Hepatocyte (in vitro differentiated cells): ENCODE measurements at regions not wholly inside any gene's neighbourhood (a gene's known extent, or its start where the extent isn't known, plus 50 kb on each side); places are given as distances from the start of the nearest gene placed in this dataset.

Experiments
- DNase-seq: peaks from one replicate; pipeline ENCODE4 v3.0.0-alpha.2; 2016; ENCODE audit warnings: low spot score
- H2AFZ ChIP-seq: fragments of 200-600 bp; sonication (generic); 2 replicates; pipeline ENCODE4 v1.6.0; 2016; ENCODE audit warnings: antibody characterized with exemption, mild to moderate bottlenecking
- H3K27ac ChIP-seq: fragments of 200-600 bp; sonication (generic); 2 replicates; pipeline ENCODE4 v1.5.1; 2016; ENCODE audit warnings: mild to moderate bottlenecking
- H3K27me3 ChIP-seq: fragments of 200-600 bp; sonication (generic); 2 replicates; pipeline ENCODE4 v1.6.1; 2016
- H3K36me3 ChIP-seq: fragments of 200-600 bp; sonication (generic); replicated peaks from 2 replicates; pipeline ENCODE4 v1.5.1; 2016; ENCODE audit warnings: low read depth; ENCODE audit not compliant: insufficient read depth
- H3K4me1 ChIP-seq: fragments of 200-600 bp; sonication (generic); 2 replicates; pipeline ENCODE4 v1.5.1; 2016; ENCODE audit warnings: mild to moderate bottlenecking, moderate library complexity; ENCODE audit not compliant: insufficient read depth
- H3K4me2 ChIP-seq: fragments of 200-600 bp; sonication (generic); 2 replicates; pipeline ENCODE4 v1.6.0; 2016
- H3K4me3 ChIP-seq: fragments of 200-600 bp; sonication (generic); 2 replicates; pipeline ENCODE4 v1.5.1; 2016; ENCODE audit warnings: mild to moderate bottlenecking
- H3K79me2 ChIP-seq: fragments of 200-600 bp; sonication (generic); 2 replicates; pipeline ENCODE4 v1.6.0; 2017; ENCODE audit warnings: mild to moderate bottlenecking
- H3K9me2 ChIP-seq: fragments of 200-600 bp; sonication (generic); replicated peaks from 2 replicates; pipeline ENCODE4 v1.6.0; 2017; ENCODE audit warnings: mild to moderate bottlenecking; ENCODE audit not compliant: insufficient read depth
- H3K9me3 ChIP-seq: fragments of 200-600 bp; sonication (generic); 2 replicates; pipeline ENCODE4 v1.5.1; 2016; ENCODE audit warnings: low read depth, mild to moderate bottlenecking
- H4K20me1 ChIP-seq: fragments of 200-600 bp; sonication (generic); 2 replicates; pipeline ENCODE4 v1.6.0; 2016; ENCODE audit warnings: mild to moderate bottlenecking; ENCODE audit not compliant: insufficient read depth, poor library complexity, severe bottlenecking
- CTCF ChIP-seq: fragments of 200-600 bp; sonication (generic); IDR thresholded peaks from 2 replicates; pipeline ENCODE4 v1.5.1; 2016; ENCODE audit warnings: antibody characterized with exemption, mild to moderate bottlenecking; ENCODE audit not compliant: poor library complexity
- EZH2 ChIP-seq: fragments of 200-600 bp; sonication (generic); IDR thresholded peaks from 2 replicates; pipeline ENCODE4 v1.6.1; 2016; ENCODE audit warnings: antibody characterized with exemption, mild to moderate bottlenecking, borderline replicate concordance
- EZH2phosphoT487 ChIP-seq: fragments of 200-600 bp; sonication (generic); IDR thresholded peaks from one replicate; pipeline ENCODE4 v1.6.1; 2018; ENCODE audit warnings: antibody characterized with exemption, mild to moderate bottlenecking, low read depth, moderate library complexity; ENCODE audit not compliant: unreplicated experiment, severe bottlenecking
- WGBS: methylation state at CpG from one replicate; pipeline ENCODE4 v1.1.6; 2016; ENCODE audit warnings: low lambda C conversion rate; ENCODE audit errors: missing lambda C conversion rate; 5-methylcytosine and 5-hydroxymethylcytosine counted together

GRCh38 chr7:35371221-35371620 is 117.3 kb upstream of the TBX20 start:
- H2AFZ ChIP-seq, result no peak overlapping the region
- no peak overlapping the region for H3K4me3 ChIP-seq
- no peaks in the 10 kb centered on the region for H3K79me2 ChIP-seq
- WGBS, result 93% methylated on average over 2 of the region's 2 CpGs
- no peak for TF ChIP-seq EZH2phosphoT487
- no peak for TF ChIP-seq EZH2
- no peak for TF ChIP-seq CTCF
- peaks cover 15% of the 10 kb centered on the region for H3K4me1 ChIP-seq
- no peaks in the 10 kb centered on the region for H4K20me1 ChIP-seq
- no peak for DNase-seq
- no peaks in the 10 kb centered on the region for H3K9me2 ChIP-seq
- H3K27me3 ChIP-seq, result no peaks in the 10 kb centered on the region
- no peak overlapping the region for H3K27ac ChIP-seq
- H3K36me3 ChIP-seq, result no peaks in the 10 kb centered on the region
- no peak overlapping the region for H3K4me2 ChIP-seq
- H3K9me3 ChIP-seq, result no peaks in the 10 kb centered on the region

GRCh38 chr7:35370687-35371086 is 116.8 kb upstream of the TBX20 start:
- H3K27ac ChIP-seq, result no peak overlapping the region
- no peak overlapping the region for H3K4me2 ChIP-seq
- no peak overlapping the region for H3K4me3 ChIP-seq
- no peaks in the 10 kb centered on the region for H3K9me2 ChIP-seq
- 76% methylated on average over 2 of the region's 2 CpGs for WGBS
- H2AFZ ChIP-seq, result no peak overlapping the region
- H3K36me3 ChIP-seq, result no peaks in the 10 kb centered on the region
- H3K27me3 ChIP-seq, result no peaks in the 10 kb centered on the region
- no peaks in the 10 kb centered on the region for H3K79me2 ChIP-seq
- no peaks in the 10 kb centered on the region for H4K20me1 ChIP-seq
- no peaks in the 10 kb centered on the region for H3K9me3 ChIP-seq
- peaks cover 9% of the 10 kb centered on the region for H3K4me1 ChIP-seq
- no peak for DNase-seq
- no peak for TF ChIP-seq EZH2phosphoT487
- no peak for TF ChIP-seq CTCF
- TF ChIP-seq EZH2, result no peak

- Histone ChIP-seq H3K36me3 (no peaks in the 10 kb centered on the region), H3K4me3 (no peak overlapping the region), H3K4me1 (no peaks in the 10 kb centered on the region), H2AFZ (no peak overlapping the region), H3K79me2 (no peaks in the 10 kb centered on the region), H3K9me2 (no peaks in the 10 kb centered on the region), H3K27me3 (no peaks in the 10 kb centered on the region), H4K20me1 (no peaks in the 10 kb centered on the region), H3K4me2 (no peak overlapping the region), H3K9me3 (no peaks in the 10 kb centered on the region), H3K27ac (no peak overlapping the region)
- WGBS, result 71% methylated on average over 6 of the region's 6 CpGs
- no peak for DNase-seq
- TF ChIP-seq EZH2, result no peak
- TF ChIP-seq EZH2phosphoT487, result no peak
- no peak for TF ChIP-seq CTCF
Observed at GRCh38 chr7:35366167-35367155, 112.6 kb upstream of the TBX20 start.
